GM23248 (cell line): ENCODE measurements at regions not wholly inside any gene's neighbourhood (a gene's known extent, or its start where the extent isn't known, plus 50 kb on each side); places are given as distances from the start of the nearest gene placed in this dataset.
"Not testable (repeated sequence)": the region's sequence is repeated elsewhere in the genome, so short reads cannot be mapped to it uniquely, and the experiment has no call there.

ENCODE experiments used
- EZH2 ChIP-seq: fragments of 200-600 bp; sonication (generic); IDR thresholded peaks from 2 replicates; pipeline ENCODE4 v1.6.1; 2018; ENCODE audit warnings: antibody characterized with exemption, mild to moderate bottlenecking; ENCODE audit not compliant: insufficient read depth, poor library complexity, severe bottlenecking
- EZH2phosphoT487 ChIP-seq: fragments of 200-600 bp; sonication (generic); IDR thresholded peaks from 2 replicates; pipeline ENCODE4 v1.6.1; 2018; ENCODE audit warnings: antibody characterized with exemption, moderate library complexity, mild to moderate bottlenecking, low read depth; ENCODE audit not compliant: insufficient read depth

- not testable (repeated sequence) for TF ChIP-seq EZH2, EZH2phosphoT487
Observed at GRCh38 chr3:75425379-75425778, 238.7 kb upstream of the FRG2C start.
